ENCODE measurements at regions not wholly inside any gene's neighbourhood (a gene's known extent, or its start where the extent isn't known, plus 50 kb on each side); places are given as distances from the start of the nearest gene placed in this dataset.
A peak's percentile ranks its signal among the peaks of the same experiment; 100 is the strongest.

DNA sequence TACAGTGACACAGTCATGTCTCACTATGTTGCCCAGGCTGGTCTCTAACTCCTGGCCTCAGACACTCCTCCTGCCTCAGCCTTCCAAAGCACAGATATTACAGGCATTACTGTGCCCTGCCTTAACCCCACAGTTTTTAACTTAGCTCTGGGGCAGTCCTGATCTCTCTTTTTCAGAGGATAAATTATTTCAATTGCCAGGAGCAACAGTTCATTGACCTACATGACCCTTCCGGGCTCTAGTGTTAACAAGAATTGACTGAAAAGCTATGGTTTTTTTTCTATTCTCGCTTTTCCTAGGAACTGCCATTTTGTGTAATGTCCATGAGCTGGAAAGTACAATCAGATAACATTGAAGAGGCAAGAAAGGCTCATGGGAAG lies 92.8 kb downstream of the HNRNPLL start:
- Mint-ChIP-seq H3K4me3 (no peak overlapping the region), H3K4me1 (peaks cover 0 to 7% of the 10 kb centered on the region in 2 donors), H3K27me3 (peaks cover 0 to 6% of the 10 kb centered on the region in 2 donors), H3K36me3 (peaks cover 8 to 9% of the 10 kb centered on the region in 2 donors), H3K9me3 (peaks cover 5 to 6% of the 10 kb centered on the region in 2 donors), H3K27ac (no peak overlapping the region)
- DNase-seq (no peak), ATAC-seq (replicated peaks) (no peak)

DNA sequence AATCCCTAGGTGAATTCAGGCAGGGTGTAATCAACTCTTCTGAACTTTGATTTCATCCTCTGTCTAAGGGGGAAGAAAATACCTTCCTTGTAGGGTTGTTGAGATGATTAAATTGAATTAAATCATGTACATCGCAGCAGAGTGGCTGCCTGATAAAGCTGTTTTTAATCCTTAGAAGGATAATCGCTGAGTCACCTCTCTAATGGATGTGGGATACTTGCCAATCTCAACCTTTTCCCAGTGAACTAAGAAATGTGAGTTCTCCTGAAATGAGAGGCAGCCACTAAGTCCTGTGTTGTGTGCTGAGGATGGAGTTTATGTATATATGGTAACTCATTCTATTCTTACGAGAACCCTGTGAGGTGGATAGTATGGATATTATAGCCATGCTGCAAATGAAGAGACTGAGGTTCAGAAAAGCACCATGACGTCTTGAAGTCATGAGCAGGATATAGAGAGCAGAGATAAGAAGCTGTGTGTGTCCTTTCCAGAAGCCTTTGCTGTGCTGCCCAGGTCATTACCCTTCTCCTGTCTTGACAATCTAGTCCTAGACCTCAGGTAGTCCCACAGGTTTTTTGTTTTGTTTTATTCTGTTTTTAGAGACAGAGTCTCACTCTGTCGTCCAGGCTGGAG lies 93.3 kb downstream of the HNRNPLL start:
- Mint-ChIP-seq H3K4me3 (no peak overlapping the region), H3K4me1 (peaks cover 2 to 11% of the 10 kb centered on the region in 2 donors), H3K36me3 (peaks cover 8 to 9% of the 10 kb centered on the region in 2 donors), H3K27me3 (peaks cover 0 to 6% of the 10 kb centered on the region in 2 donors), H3K9me3 (peaks cover 5 to 6% of the 10 kb centered on the region in 2 donors), H3K27ac (no peak overlapping the region)
- no peak for ATAC-seq (replicated peaks)
- DNase-seq, result no peak

DNA sequence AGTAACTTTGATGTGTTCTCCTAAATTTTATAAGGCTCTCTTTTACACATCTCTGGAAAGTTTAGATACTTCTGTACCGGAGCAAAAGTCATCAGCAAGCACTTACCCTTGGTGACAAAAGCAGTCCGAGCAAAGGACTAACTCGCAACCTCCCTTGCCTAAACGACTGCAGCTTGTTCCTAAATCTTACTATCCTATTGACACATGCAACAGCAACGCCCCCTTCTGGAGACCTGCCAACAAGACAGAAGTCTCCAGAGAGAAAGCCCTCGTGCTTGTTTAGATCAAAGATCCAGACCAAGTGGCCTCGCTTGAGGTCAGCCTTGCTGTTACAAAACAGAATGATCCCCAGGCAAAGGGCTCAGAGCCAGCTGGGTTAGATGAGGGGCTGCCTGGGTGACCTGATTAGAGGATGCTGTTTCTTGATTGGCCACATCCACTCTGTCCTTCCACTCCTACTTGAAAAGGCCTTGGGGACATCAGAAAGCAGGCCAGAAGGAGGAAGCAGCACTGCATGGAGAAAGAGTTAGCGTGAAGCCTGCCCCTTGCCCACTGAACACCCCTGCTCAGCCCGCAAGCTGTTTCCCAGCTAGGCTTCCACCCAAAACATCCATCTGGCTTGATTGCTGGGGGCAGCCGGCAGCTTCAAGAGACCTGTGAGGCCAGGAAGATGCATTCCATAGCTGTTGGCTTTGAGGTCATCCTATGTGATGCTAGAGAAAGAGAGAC lies 94.3 kb downstream of the HNRNPLL start:
- Mint-ChIP-seq H3K9me3 (peaks cover 5 to 6% of the 10 kb centered on the region in 2 donors), H3K27ac (peak overlapping the region; percentile 60), H3K27me3 (peaks cover 2 to 6% of the 10 kb centered on the region in 2 donors), H3K36me3 (peaks cover 8 to 9% of the 10 kb centered on the region in 2 donors), H3K4me3 (no peak overlapping the region), H3K4me1 (peaks cover 4 to 14% of the 10 kb centered on the region in 2 donors)
- ATAC-seq (replicated peaks) (peak; percentile 93), DNase-seq (peak; percentile 69)

DNA sequence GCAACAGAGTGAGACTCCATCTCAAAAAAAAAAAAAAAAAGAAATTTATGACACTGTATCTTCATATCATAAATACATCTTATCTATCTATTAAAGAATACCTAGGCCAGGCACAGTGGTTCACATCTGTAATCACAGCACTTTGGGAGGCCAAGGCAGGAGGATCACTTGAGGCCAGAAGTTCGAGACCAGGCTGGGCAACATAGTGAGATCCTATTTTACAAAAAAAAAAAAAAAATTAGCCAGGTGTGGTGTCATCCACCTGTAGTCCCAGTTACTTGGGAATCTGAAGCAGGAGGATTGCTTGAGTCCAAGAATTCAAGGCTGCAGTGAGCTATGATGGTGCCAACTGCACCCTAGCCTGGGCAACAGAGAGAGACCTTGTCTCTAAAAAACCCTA lies 95.0 kb downstream of the HNRNPLL start:
- Mint-ChIP-seq H3K9me3 (peaks cover 5 to 6% of the 10 kb centered on the region in 2 donors), H3K27me3 (peaks cover 6% of the 10 kb centered on the region in 2 donors), H3K27ac (no peak overlapping the region), H3K4me3 (no peak overlapping the region), H3K4me1 (peaks cover 4 to 14% of the 10 kb centered on the region in 2 donors), H3K36me3 (peaks cover 8 to 9% of the 10 kb centered on the region in 2 donors)
- DNase-seq, result no peak
- no peak for ATAC-seq (replicated peaks)

DNA sequence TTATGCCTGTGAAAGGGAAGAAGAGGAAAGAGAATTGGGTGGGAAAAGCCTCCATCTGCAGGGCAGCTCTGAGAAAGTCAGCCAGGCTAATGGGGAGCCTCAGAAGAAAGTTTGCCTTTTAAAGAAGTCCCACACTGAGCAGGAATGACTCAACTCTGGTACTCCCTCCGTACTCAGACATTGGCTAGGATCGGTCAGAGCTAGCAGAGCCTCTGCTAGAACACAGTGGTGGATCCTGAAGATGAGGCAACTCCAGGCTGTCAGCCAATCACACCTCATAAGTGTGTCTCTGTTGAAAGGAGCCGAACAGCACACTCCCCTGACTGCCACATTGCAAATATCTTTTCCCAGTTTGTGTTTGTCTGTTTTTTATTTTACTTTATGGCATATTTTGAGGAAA lies 96.9 kb downstream of the HNRNPLL start:
- H3K36me3 Mint-ChIP-seq, result peaks cover 13 to 17% of the 10 kb centered on the region in 2 donors
- no peak overlapping the region for H3K27ac Mint-ChIP-seq
- H3K9me3 Mint-ChIP-seq, result peaks cover 10 to 14% of the 10 kb centered on the region in 2 donors
- no peak overlapping the region for H3K4me3 Mint-ChIP-seq
- DNase-seq (no peak), ATAC-seq (replicated peaks) (no peak)
- H3K4me1 Mint-ChIP-seq, result peaks cover 4 to 14% of the 10 kb centered on the region in 2 donors
- peaks cover 9 to 13% of the 10 kb centered on the region in 2 donors for H3K27me3 Mint-ChIP-seq

- H3K4me1 Mint-ChIP-seq, result peaks cover 6 to 14% of the 10 kb centered on the region in 2 donors
- no peak for ATAC-seq (replicated peaks)
- H3K36me3 Mint-ChIP-seq, result peaks cover 13 to 17% of the 10 kb centered on the region in 2 donors
- H3K27ac Mint-ChIP-seq, result no peak overlapping the region
- no peak overlapping the region for H3K4me3 Mint-ChIP-seq
- H3K9me3 Mint-ChIP-seq, result peaks cover 10 to 14% of the 10 kb centered on the region in 2 donors
- no peak for DNase-seq
- H3K27me3 Mint-ChIP-seq, result peaks cover 12 to 13% of the 10 kb centered on the region in 2 donors
Measured at GRCh38 chr2:38504169-38504568, 98.6 kb downstream of the HNRNPLL start.

DNA sequence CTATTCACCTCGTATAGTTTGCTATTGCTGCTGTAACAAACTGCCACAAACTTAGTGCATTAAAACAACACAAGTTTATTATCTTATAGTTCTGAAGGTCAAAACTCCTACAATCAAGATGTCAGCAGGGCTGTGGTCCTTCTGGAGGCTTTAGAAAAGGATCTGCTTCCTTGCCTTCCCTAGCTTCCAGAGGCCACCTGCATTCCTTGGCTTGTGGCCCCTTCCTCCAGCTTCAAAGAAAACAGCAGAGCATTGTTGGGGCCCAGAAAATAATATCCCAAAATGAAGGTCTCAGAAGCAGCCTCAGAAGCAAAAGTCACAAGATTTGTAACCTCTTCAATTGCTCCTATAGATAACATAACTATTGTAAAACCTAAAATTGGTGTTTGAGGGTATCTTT lies 100.6 kb downstream of the HNRNPLL start:
- Mint-ChIP-seq H3K4me3 (no peak overlapping the region), H3K36me3 (peaks cover 13 to 17% of the 10 kb centered on the region in 2 donors), H3K27me3 (peaks cover 12 to 13% of the 10 kb centered on the region in 2 donors), H3K27ac (no peak overlapping the region), H3K9me3 (peaks cover 10 to 14% of the 10 kb centered on the region in 2 donors), H3K4me1 (peaks cover 12 to 17% of the 10 kb centered on the region in 2 donors)
- DNase-seq, result no peak
- ATAC-seq (replicated peaks), result no peak

GRCh38 chr2:38500283-38500634 lies 102.5 kb downstream of the HNRNPLL start:
- Mint-ChIP-seq H3K4me1 (peaks cover 12 to 17% of the 10 kb centered on the region in 2 donors), H3K27me3 (peaks cover 6 to 13% of the 10 kb centered on the region in 2 donors), H3K36me3 (peaks cover 4 to 9% of the 10 kb centered on the region in 2 donors), H3K9me3 (peaks cover 5 to 8% of the 10 kb centered on the region in 2 donors), H3K27ac (no peak overlapping the region), H3K4me3 (no peak overlapping the region)
- DNase-seq, result no peak
- no peak for ATAC-seq (replicated peaks)

GRCh38 chr2:38499548-38500282 lies 103.0 kb downstream of the HNRNPLL start:
- peaks cover 4 to 9% of the 10 kb centered on the region in 2 donors for H3K36me3 Mint-ChIP-seq
- H3K27ac Mint-ChIP-seq, result no peak overlapping the region
- DNase-seq (no peak), ATAC-seq (replicated peaks) (no peak)
- H3K9me3 Mint-ChIP-seq, result peaks cover 5 to 8% of the 10 kb centered on the region in 2 donors
- peaks cover 6 to 13% of the 10 kb centered on the region in 2 donors for H3K27me3 Mint-ChIP-seq
- peaks cover 12 to 16% of the 10 kb centered on the region in 2 donors for H3K4me1 Mint-ChIP-seq
- H3K4me3 Mint-ChIP-seq, result no peak overlapping the region

DNA sequence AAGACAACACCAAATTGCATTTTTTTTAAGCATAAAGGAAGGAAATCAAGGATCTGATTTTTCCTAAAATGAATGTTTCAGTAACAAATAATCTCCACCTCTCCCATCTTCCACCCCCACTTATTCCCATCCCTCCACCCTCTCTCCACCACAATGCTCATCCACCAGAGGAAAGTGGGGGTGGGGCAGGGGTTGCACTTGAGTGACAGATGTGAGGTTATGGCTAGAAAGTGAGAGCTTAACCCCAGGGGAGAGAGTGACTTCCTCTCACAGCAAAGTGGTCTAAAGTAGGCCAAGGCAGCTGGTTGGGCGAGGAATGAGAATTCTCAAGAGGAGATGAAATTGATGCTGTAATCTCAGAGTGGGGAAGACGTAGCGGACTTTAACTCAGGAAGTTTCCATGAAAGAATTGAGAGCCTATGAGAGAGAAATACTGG lies 104.7 kb downstream of the HNRNPLL start:
- peak; percentile 34 for DNase-seq
- Mint-ChIP-seq H3K4me1 (peaks cover 8 to 9% of the 10 kb centered on the region in 2 donors), H3K4me3 (peak overlapping the region in 1 of 2 donors; percentile 29), H3K27me3 (peaks cover 6 to 7% of the 10 kb centered on the region in 2 donors), H3K27ac (peak overlapping the region; percentile 77), H3K36me3 (peaks cover 4 to 9% of the 10 kb centered on the region in 2 donors), H3K9me3 (peaks cover 5 to 11% of the 10 kb centered on the region in 2 donors)
- peak; percentile 97 to 98 for ATAC-seq (replicated peaks)

DNA sequence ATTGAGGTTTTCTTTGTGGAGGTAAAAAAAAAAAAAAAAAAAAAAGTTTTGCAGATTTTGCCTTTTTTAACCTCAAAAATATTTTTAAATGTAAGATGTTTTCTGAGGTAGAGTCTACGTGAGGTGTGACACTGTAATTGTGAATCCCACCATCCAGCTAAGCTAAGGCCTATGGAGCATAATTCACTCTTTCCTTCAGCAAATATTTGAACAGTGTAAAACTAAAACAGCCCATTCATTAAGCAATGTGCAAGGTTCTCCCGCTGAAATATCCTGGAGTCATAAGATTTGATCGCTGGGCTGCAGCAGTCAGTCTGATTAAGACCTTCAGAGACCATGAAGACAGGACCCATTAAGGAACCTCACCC lies 105.1 kb downstream of the HNRNPLL start:
- Mint-ChIP-seq H3K27me3 (peaks cover 6 to 7% of the 10 kb centered on the region in 2 donors), H3K27ac (no peak overlapping the region), H3K36me3 (peaks cover 4 to 8% of the 10 kb centered on the region in 2 donors), H3K9me3 (peaks cover 4 to 11% of the 10 kb centered on the region in 2 donors), H3K4me3 (no peak overlapping the region), H3K4me1 (peaks cover 8 to 9% of the 10 kb centered on the region in 2 donors)
- no peak for DNase-seq
- no peak for ATAC-seq (replicated peaks)

DNA sequence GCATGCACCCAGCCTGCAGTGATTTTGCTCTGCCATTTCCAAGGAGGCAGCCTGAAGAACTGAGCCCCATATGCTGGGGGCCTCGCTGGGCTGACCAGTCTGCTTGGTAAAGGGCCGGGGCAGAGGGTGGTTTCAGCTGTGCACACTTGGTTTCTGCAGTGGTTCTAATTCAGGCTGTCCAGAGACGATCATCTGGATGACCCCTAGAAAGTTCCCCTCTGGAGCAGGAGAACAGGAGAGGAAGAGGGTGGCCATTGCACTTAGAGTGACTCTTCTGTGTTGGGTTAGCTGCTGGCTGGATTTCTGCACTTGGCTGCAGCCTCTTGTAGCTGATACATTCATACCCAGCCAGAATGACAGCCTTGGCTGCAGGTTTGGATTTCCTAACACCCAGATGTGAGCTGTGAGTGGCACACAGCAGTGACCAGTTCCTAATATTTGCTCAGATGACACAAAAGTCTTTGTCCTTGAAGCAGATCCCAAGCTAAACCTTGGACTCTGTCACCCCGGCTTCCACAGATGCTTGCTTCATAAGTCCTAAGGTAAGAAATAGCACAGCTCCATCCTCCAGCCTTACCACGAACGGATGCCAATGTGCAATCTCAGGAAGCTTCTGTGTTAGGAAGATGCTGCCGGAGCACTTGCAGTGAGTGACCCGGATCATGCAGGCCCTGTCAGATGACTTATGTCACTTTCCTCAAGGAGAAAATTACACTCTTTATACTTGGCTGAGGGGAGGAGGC lies 105.6 kb downstream of the HNRNPLL start:
- Mint-ChIP-seq H3K27ac (no peak overlapping the region), H3K9me3 (peaks cover 0 to 8% of the 10 kb centered on the region in 2 donors), H3K36me3 (peaks cover 4 to 5% of the 10 kb centered on the region in 2 donors), H3K4me1 (peaks cover 8 to 9% of the 10 kb centered on the region in 2 donors), H3K27me3 (peaks cover 6 to 7% of the 10 kb centered on the region in 2 donors), H3K4me3 (no peak overlapping the region)
- ATAC-seq (replicated peaks), result no peak
- DNase-seq, result no peak

DNA sequence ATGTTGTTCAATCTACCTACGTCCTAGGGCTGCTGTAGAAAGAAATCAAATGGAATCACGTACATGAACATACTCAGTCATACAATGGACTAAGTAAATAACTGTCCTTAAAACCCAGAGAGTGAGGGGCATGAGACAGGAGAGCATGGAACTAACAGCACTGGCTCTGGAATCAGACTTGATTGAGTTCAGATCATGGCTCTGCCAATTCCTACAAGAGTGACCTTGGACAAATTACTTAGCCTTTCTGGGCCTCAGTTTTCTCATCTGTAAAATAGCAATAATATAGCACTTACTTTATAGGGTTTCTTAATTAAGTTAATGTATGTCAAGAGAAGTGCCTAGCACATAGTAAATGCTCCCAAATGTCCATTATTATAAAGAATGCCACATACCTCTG lies 106.8 kb downstream of the HNRNPLL start:
- H3K9me3 Mint-ChIP-seq, result peaks cover 0 to 3% of the 10 kb centered on the region in 2 donors

More for the DNA sequence above, 106.8 kb downstream of the HNRNPLL start:
- Mint-ChIP-seq H3K27ac (no peak overlapping the region), H3K4me1 (peaks cover 8 to 9% of the 10 kb centered on the region in 2 donors), H3K4me3 (no peak overlapping the region), H3K27me3 (peaks cover 0 to 4% of the 10 kb centered on the region in 2 donors), H3K36me3 (no peaks in the 10 kb centered on the region)
- ATAC-seq (replicated peaks) (no peak), DNase-seq (no peak)

Measured in stimulated activated naive B cell treated with anti-CD40 and anti-IgM and Interleukin-4, amounts not matched to agents 10 μg/mL and 1 μg/mL and 100 μg/mL, for 72 hours (primary cell).